Natural killer cell (primary cell): ENCODE measurements at regions not wholly inside any gene's neighbourhood (a gene's known extent, or its start where the extent isn't known, plus 50 kb on each side); places are given as distances from the start of the nearest gene placed in this dataset.

Experiments
- ATAC-seq, 3 donors: fragments of 150-1000 bp in 2 of 3; fragments of 200-7000 bp in 1 of 3; cut with Tn5 transposase; 1 replicate in 1 of 3; 2 replicates in 2 of 3; pipeline ENCODE4 v1.10.0; 2021; ENCODE audit warnings: mild to moderate bottlenecking in 2 of 3, moderate library complexity in 2 of 3
- DNase-seq, 2 donors: peaks; one replicate each; pipeline versions ENCODE4 v3.0.0 to v3.0.0-alpha.2; 2013 to 2021; ENCODE audit warnings: mixed read lengths in 1 of 2
- H3K27ac ChIP-seq: one replicate; pipeline ENCODE4 v1.5.1; 2013; ENCODE audit warnings: mild to moderate bottlenecking, low read length
- H3K27me3 ChIP-seq: one replicate; pipeline ENCODE4 v1.6.1; 2013; ENCODE audit warnings: low read length; ENCODE audit not compliant: control insufficient read depth, insufficient read depth
- H3K36me3 ChIP-seq: one replicate; pipeline ENCODE4 v1.6.1; 2013; ENCODE audit warnings: low read length; ENCODE audit not compliant: control insufficient read depth, insufficient read depth
- H3K4me1 ChIP-seq: one replicate; pipeline ENCODE4 v1.6.1; 2013; ENCODE audit warnings: low read length; ENCODE audit not compliant: control insufficient read depth, insufficient read depth
- H3K4me3 ChIP-seq: one replicate; pipeline ENCODE4 v1.5.1; 2013; ENCODE audit warnings: low read length
- H3K9me3 ChIP-seq: one replicate; pipeline ENCODE4 v1.6.1; 2013; ENCODE audit warnings: low read length; ENCODE audit not compliant: control insufficient read depth, insufficient read depth
- H3K27ac Mint-ChIP-seq, 2 donors: one replicate each; pipeline ENCODE4 v1.8.0; 2022; ENCODE audit warnings: mild to moderate bottlenecking in 2 of 2, mixed read lengths in 2 of 2, moderate library complexity in 1 of 2
- H3K27me3 Mint-ChIP-seq, 2 donors: one replicate each; pipeline ENCODE4 v1.8.0; 2022; ENCODE audit warnings: low read depth in 2 of 2, mixed read lengths in 2 of 2
- H3K36me3 Mint-ChIP-seq: one replicate; pipeline ENCODE4 v1.8.0; 2022; ENCODE audit warnings: mixed read lengths
- H3K4me1 Mint-ChIP-seq, 2 donors: one replicate each; pipeline ENCODE4 v1.8.0; 2022; ENCODE audit warnings: mixed read lengths in 2 of 2
- H3K4me3 Mint-ChIP-seq: one replicate; pipeline ENCODE4 v1.8.0; 2022; ENCODE audit warnings: mild to moderate bottlenecking, moderate library complexity, mixed read lengths
- H3K9me3 Mint-ChIP-seq, 2 donors: one replicate each; pipeline ENCODE4 v1.8.0; 2022; ENCODE audit warnings: mixed read lengths in 2 of 2
- WGBS: methylation state at CpG from one replicate; pipeline ENCODE4 v1.1.7; 2013; ENCODE audit warnings: missing lambda C conversion rate; ENCODE audit not compliant: insufficient coverage; 5-methylcytosine and 5-hydroxymethylcytosine counted together
- intact Hi-C: fragments of 100-400 bp; cut with micrococcal nuclease; formaldehyde crosslinking; loops from one replicate; pipeline ENCODE4 v1.14.2; 2022
- TF ChIP-seq, protein P1 (sequence below): fragments of 200-600 bp; IDR thresholded peaks from one replicate; pipeline ENCODE4 v1.8.0; 2022; ENCODE audit warnings: antibody characterized with exemption

DNA sequence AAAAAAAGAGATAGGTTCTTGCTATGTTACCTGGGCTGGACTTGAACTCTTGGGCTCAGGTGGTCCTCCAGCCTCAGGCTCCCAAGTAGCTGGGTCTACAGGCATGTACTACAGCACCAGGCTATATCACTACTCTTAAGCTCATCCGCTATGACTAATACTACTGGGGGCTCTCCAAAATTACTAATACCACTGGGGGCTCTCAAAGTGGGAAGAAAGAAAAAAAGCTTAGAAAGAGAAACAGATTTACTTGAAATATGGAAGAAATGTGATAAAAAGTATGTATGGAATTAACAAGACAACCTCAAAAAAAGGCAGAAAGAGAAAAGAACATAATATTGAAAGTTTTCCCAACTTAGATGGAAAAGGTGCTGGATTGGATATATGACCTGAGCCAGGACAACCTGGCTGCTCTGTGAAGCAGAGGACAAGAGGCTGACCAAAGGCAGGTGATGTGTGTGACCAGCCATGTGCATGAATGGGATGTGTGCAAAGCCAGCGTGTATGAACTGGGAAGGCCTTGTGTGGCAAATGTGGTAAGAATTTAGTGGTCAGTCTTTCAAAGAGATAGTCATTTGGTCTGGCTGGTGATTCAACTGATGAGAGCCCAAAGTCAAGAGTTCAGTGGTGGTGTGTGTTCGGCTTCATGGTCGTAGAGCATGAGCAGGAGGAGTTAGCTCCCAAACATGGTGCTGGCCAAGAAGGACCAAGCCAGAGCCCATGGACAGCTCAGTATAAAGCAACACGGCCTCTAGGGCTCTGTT lies 232.4 kb upstream of the KLF14 start:
- Mint-ChIP-seq H3K9me3 (no peaks in the 10 kb centered on the region), H3K27ac (peak overlapping the region in 1 of 2 donors; percentile 51), H3K27me3 (no peaks in the 10 kb centered on the region), H3K4me3 (no peak overlapping the region), H3K36me3 (peaks cover 4% of the 10 kb centered on the region), H3K4me1 (peaks cover 56% of the 10 kb centered on the region in 2 donors)
- WGBS, result 71% methylated on average over 3 of the region's 5 CpGs
- ATAC-seq (no peak), DNase-seq (peak in 1 of 2 donors; percentile 29)
- Histone ChIP-seq H3K27me3 (no peaks in the 10 kb centered on the region), H3K4me1 (peaks cover 11% of the 10 kb centered on the region), H3K27ac (no peak overlapping the region), H3K36me3 (peaks cover 8% of the 10 kb centered on the region), H3K9me3 (no peaks in the 10 kb centered on the region), H3K4me3 (no peak overlapping the region)
- TF ChIP-seq, protein P1, sequence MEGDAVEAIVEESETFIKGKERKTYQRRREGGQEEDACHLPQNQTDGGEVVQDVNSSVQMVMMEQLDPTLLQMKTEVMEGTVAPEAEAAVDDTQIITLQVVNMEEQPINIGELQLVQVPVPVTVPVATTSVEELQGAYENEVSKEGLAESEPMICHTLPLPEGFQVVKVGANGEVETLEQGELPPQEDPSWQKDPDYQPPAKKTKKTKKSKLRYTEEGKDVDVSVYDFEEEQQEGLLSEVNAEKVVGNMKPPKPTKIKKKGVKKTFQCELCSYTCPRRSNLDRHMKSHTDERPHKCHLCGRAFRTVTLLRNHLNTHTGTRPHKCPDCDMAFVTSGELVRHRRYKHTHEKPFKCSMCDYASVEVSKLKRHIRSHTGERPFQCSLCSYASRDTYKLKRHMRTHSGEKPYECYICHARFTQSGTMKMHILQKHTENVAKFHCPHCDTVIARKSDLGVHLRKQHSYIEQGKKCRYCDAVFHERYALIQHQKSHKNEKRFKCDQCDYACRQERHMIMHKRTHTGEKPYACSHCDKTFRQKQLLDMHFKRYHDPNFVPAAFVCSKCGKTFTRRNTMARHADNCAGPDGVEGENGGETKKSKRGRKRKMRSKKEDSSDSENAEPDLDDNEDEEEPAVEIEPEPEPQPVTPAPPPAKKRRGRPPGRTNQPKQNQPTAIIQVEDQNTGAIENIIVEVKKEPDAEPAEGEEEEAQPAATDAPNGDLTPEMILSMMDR, result no peak
- intact Hi-C loops, result no loop called here

- Histone ChIP-seq H3K27me3 (no peaks in the 10 kb centered on the region), H3K4me3 (no peak overlapping the region), H3K4me1 (peaks cover 7% of the 10 kb centered on the region), H3K9me3 (peaks cover 3% of the 10 kb centered on the region), H3K36me3 (peaks cover 12% of the 10 kb centered on the region), H3K27ac (peak overlapping the region; percentile 12)
- intact Hi-C loops, result no loop called here
- H3K27ac Mint-ChIP-seq, result peak overlapping the region; percentile 58 to 80
- no peak overlapping the region for H3K4me3 Mint-ChIP-seq
- no peaks in the 10 kb centered on the region for H3K27me3 Mint-ChIP-seq
- TF ChIP-seq, protein P1, result no peak
- H3K4me1 Mint-ChIP-seq, result peaks cover 56 to 67% of the 10 kb centered on the region in 2 donors
- H3K9me3 Mint-ChIP-seq, result no peaks in the 10 kb centered on the region
- ATAC-seq (peak in 1 of 3 donors; percentile 14), DNase-seq (no peak)
- peaks cover 4% of the 10 kb centered on the region for H3K36me3 Mint-ChIP-seq
These were observed 236.2 kb upstream of the KLF14 start for GRCh38 chr7:130970196-130970595.

DNA sequence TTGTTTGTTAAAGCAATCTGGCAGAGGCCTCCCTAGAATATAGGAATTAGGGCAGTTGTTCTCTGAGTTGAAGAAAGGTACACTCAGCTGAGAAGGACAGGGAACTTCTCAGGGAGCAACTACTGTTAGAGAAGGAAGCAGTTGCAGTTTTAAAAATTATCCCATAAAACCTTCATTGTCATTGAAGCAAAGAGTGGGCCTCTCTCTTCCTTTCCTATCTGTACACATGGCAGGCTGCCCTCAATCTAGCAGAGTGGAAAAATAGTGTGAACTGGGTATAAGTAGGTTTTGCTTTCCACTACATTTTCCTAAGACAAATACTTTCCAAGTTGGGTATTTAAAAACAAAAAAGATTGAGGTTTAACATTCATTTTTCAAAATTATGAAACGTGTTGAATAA lies 236.7 kb upstream of the KLF14 start:
- H3K9me3 ChIP-seq, result peaks cover 3% of the 10 kb centered on the region
- Mint-ChIP-seq H3K4me3 (no peak overlapping the region), H3K9me3 (no peaks in the 10 kb centered on the region), H3K27ac (peak overlapping the region; percentile 58 to 80), H3K36me3 (peaks cover 4% of the 10 kb centered on the region), H3K4me1 (peaks cover 61 to 72% of the 10 kb centered on the region in 2 donors), H3K27me3 (no peaks in the 10 kb centered on the region)
- H3K27ac ChIP-seq, result peak overlapping the region; percentile 12
- WGBS, result 80% methylated on average over 1 of the region's 1 CpG
- no peak for ATAC-seq
- TF ChIP-seq, protein P1, result no peak
- peaks cover 12% of the 10 kb centered on the region for H3K36me3 ChIP-seq
- intact Hi-C loops, result no loop called here
- H3K4me1 ChIP-seq, result peaks cover 7% of the 10 kb centered on the region
- DNase-seq, result no peak
- no peaks in the 10 kb centered on the region for H3K27me3 ChIP-seq
- H3K4me3 ChIP-seq, result no peak overlapping the region

GRCh38 chr7:130971297-130971696 lies 237.3 kb upstream of the KLF14 start:
- H3K36me3 Mint-ChIP-seq, result peaks cover under 1% of the 10 kb centered on the region
- H3K27ac Mint-ChIP-seq, result peak overlapping the region; percentile 58 to 80
- H3K4me1 ChIP-seq, result peaks cover 7% of the 10 kb centered on the region
- 72% methylated on average over 4 of the region's 4 CpGs for WGBS
- H3K27ac ChIP-seq, result no peak overlapping the region
- peak in 1 of 2 donors; percentile 49 for DNase-seq
- peaks cover 64 to 72% of the 10 kb centered on the region in 2 donors for H3K4me1 Mint-ChIP-seq
- TF ChIP-seq, protein P1, result no peak
- H3K36me3 ChIP-seq, result peaks cover 9% of the 10 kb centered on the region
- ATAC-seq, result peak; percentile 46 to 78 (median 60)
- H3K4me3 ChIP-seq, result no peak overlapping the region
- H3K9me3 ChIP-seq, result peaks cover 3% of the 10 kb centered on the region
- H3K27me3 ChIP-seq, result no peaks in the 10 kb centered on the region
- H3K27me3 Mint-ChIP-seq, result no peaks in the 10 kb centered on the region
- no peaks in the 10 kb centered on the region for H3K9me3 Mint-ChIP-seq
- intact Hi-C loops, result no loop called here
- no peak overlapping the region for H3K4me3 Mint-ChIP-seq
